Mesodermal cell (in vitro differentiated cells): ENCODE measurements at regions not wholly inside any gene's neighbourhood (a gene's known extent, or its start where the extent isn't known, plus 50 kb on each side); places are given as distances from the start of the nearest gene placed in this dataset.

Source experiments
- H3K27ac ChIP-seq: 2 replicates; pipeline ENCODE4 v1.7.0; 2013; ENCODE audit warnings: mild to moderate bottlenecking, low read depth, low read length, moderate library complexity; ENCODE audit not compliant: severe bottlenecking
- H3K36me3 ChIP-seq: 2 replicates; pipeline ENCODE4 v1.7.1; 2013; ENCODE audit warnings: mild to moderate bottlenecking, low read length, moderate library complexity; ENCODE audit not compliant: control insufficient read depth, insufficient read depth
- H3K4me1 ChIP-seq: one replicate; pipeline ENCODE4 v1.7.1; 2013; ENCODE audit warnings: mild to moderate bottlenecking, low read length; ENCODE audit not compliant: insufficient read depth, control insufficient read depth, poor library complexity, severe bottlenecking
- H3K4me3 ChIP-seq: 2 replicates; pipeline ENCODE4 v1.7.0; 2013; ENCODE audit warnings: low read length, control low read depth, mild to moderate bottlenecking; ENCODE audit not compliant: insufficient read depth, poor library complexity, severe bottlenecking; ENCODE audit errors: extremely low read depth
- H3K9me3 ChIP-seq: 2 replicates; pipeline ENCODE4 v1.7.1; 2013; ENCODE audit warnings: mild to moderate bottlenecking, low read length, moderate library complexity; ENCODE audit not compliant: control insufficient read depth
- WGBS, 2 experiments: methylation state at CpG; one replicate each; pipeline ENCODE4 v1.1.5; 2013; ENCODE audit warnings: missing lambda C conversion rate in 2 of 2; ENCODE audit not compliant: insufficient coverage in 2 of 2; 5-methylcytosine and 5-hydroxymethylcytosine counted together

DNA sequence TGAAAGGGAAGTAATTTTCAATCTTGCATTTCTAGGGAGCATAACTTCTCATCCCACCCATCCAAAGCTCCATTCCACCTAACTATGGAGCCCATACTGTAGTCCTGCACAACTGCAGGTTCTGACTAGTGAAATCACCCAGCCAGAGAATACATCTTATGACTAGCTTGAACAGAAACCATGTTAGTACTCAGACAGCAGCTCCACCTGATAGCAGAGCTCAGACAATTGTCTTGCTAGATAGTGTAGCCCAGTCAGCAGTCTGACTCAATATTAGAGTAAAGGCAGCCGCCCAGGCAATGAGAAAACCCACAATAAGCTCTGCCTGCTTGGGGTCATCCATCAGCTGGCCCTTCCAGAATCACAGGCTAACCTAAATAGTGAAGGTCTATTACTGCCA, 544.7 kb upstream of the GBE1 start:
- WGBS, 2 experiments = 57 to 88% methylated on average over 1 of the region's 1 CpG
- H3K4me3 ChIP-seq = no peak overlapping the region
- H3K27ac ChIP-seq = no peak overlapping the region

DNA sequence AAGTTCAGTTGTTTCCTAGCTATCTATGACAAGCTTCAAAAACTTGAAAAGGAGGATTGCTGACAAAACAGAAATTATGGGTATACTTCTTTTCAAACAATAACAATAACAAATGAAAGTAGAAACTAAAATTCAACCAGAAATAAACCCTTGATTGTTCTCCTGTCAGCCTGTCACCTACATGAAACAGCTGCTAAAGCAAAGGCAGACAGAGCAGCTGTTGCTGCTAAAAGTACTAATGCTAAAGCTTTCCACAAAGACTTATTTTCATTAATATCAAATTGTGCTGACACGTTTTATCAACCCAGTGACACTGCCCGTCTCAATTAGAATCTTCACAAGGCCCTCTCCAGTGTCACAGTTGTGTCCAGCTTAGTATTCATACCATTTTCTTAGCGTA, 533.2 kb upstream of the GBE1 start:
- no peaks in the 10 kb centered on the region for H3K4me1 ChIP-seq
- no peaks in the 10 kb centered on the region for H3K9me3 ChIP-seq
- H3K4me3 ChIP-seq = no peak overlapping the region
- no peaks in the 10 kb centered on the region for H3K36me3 ChIP-seq
- H3K27ac ChIP-seq = no peak overlapping the region
- WGBS, 2 experiments = 52 to 69% methylated on average over 2 of the region's 3 CpGs

More for the DNA sequence above, 544.7 kb upstream of the GBE1 start:
- Histone ChIP-seq H3K36me3 (no peaks in the 10 kb centered on the region), H3K4me1 (no peaks in the 10 kb centered on the region), H3K9me3 (no peaks in the 10 kb centered on the region)

DNA sequence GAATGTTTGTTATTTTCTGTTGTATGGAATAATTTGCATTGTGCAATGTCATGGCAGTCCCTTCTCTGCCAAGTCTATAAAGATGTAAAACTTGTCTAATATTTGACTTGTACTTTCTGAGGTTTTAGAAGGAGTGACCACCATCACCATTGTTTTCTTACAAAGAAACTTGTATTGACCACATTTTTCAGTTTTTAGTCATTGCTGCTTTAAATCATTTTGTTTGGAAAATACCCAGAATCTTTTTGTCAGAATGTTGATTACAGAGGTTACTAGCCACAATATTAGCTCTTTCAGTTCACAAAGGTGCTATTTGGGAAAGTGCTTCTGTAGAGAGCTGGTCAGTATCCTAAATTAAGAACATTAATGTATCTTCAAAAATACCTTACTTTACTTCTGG, 532.4 kb upstream of the GBE1 start:
- Histone ChIP-seq H3K27ac (no peak overlapping the region), H3K36me3 (no peaks in the 10 kb centered on the region), H3K4me3 (no peak overlapping the region), H3K9me3 (no peaks in the 10 kb centered on the region), H3K4me1 (no peaks in the 10 kb centered on the region)

DNA sequence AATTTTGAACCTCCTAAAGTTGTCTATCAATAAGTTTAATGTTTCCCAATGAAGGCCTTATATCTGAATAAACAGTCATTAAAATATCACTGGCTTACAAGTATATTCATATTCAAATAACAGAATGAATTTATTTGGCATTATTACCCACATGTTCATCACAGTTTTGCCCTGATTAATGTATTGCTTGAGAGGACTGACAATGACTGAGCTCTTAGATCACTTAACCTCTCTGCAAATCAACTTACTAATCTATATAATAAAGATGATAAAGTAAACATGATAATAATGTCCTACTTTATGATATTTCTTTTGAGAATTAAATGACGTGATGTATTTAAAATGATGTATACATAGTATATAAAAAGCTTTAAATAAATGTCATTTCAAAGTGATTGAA, 532.0 kb upstream of the GBE1 start:
- Histone ChIP-seq H3K4me1 (no peaks in the 10 kb centered on the region), H3K4me3 (no peak overlapping the region), H3K36me3 (no peaks in the 10 kb centered on the region), H3K27ac (no peak overlapping the region), H3K9me3 (no peaks in the 10 kb centered on the region)
- WGBS, 2 experiments = no CpG with 5 or more reads among the region's 1 CpG

DNA sequence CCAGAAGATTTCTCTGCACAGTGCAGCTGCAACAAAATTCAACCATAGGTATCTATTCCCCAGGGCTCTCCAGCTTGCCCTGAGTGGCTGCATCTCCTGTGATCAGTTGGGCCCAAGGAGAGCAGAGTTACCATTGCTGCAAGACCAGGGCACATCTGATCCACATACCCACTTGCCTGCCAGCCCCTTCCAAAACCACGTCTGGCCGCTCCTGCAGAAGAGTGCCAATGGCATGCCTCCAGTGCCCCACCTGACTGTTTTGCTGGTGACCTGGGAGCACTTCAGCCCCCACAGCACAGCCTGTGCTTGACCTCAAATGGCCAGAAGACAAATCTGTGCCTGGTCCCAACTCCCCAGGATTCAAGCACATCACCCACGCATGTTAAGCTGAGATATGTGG, 526.1 kb upstream of the GBE1 start:
- H3K4me1 ChIP-seq = no peaks in the 10 kb centered on the region
- WGBS, 2 experiments = 88 to 94% methylated on average over 2 to 3 of the region's 3 CpGs
- H3K36me3 ChIP-seq = no peaks in the 10 kb centered on the region
- no peak overlapping the region for H3K4me3 ChIP-seq
- no peaks in the 10 kb centered on the region for H3K9me3 ChIP-seq
- no peak overlapping the region for H3K27ac ChIP-seq

DNA sequence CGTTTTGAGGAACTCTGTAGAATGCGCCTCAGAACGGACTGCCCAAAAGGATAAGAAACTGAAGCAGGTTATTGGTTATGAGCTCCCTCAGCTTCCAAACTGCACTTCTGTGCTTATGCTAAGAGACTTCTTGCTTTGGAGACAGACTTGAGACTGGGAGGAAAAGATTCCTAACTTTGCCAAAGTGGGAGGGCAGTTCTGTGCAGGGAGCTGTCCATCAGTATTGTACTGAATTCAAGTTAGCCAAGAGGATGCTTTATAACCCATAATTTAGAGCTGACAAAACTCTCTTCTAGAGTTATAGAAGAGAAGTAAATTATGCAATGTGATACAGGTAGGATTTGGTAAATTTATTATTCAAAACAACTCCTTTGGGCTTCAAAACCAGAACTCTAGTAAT, 519.8 kb upstream of the GBE1 start:
- no peak overlapping the region for H3K27ac ChIP-seq
- H3K4me1 ChIP-seq = no peaks in the 10 kb centered on the region
- no peaks in the 10 kb centered on the region for H3K9me3 ChIP-seq
- 88% methylated on average over 3 of the region's 3 CpGs; no CpG with 5 or more reads in 1 of the 2 experiments for WGBS, 2 experiments
- no peak overlapping the region for H3K4me3 ChIP-seq
- H3K36me3 ChIP-seq = no peaks in the 10 kb centered on the region

DNA sequence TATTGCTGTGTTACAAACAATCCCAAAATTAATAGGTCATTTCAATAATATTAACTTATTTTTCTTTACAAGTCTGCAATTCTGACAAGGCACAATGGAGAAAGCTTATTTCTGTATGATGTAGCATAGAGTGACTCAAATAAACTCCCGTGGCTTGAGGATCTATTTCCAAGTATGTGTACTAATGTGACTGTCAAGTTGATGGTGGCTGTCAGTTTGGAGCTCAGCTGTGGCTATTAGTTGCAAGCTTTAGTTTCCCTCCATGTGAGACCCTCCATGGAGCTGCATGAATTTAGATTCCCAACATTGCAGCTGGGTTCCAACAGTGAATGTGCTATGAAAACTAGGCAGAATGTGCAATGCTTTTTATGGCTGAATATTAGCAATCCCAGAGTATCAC, 515.5 kb upstream of the GBE1 start:
- no peaks in the 10 kb centered on the region for H3K9me3 ChIP-seq
- H3K36me3 ChIP-seq = no peaks in the 10 kb centered on the region
- H3K4me1 ChIP-seq = no peaks in the 10 kb centered on the region
- 86 to 100% methylated on average over 1 of the region's 1 CpG for WGBS, 2 experiments
- H3K4me3 ChIP-seq = no peak overlapping the region
- H3K27ac ChIP-seq = no peak overlapping the region

DNA sequence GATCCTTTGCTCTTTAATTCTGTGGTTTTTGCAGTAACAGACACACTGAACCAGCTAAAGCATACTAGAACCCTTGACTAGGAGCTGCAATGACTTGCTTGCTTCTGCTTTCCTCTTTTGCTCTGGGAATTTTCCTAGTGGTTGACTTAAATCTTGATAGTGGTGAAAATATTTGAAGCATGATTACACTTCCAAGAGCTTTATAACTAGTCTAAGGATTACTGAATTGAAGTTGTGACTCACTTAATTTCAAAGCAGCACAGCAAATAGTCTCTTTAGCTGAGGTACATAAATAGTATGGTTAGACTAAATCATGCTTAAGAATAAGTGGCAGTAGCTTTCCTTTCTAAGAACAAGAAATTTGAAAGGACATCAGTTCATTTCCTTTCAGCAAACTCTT, 513.5 kb upstream of the GBE1 start:
- H3K4me1 ChIP-seq = no peaks in the 10 kb centered on the region
- H3K4me3 ChIP-seq = no peak overlapping the region
- H3K36me3 ChIP-seq = no peaks in the 10 kb centered on the region
- H3K9me3 ChIP-seq = no peaks in the 10 kb centered on the region
- no peak overlapping the region for H3K27ac ChIP-seq

DNA sequence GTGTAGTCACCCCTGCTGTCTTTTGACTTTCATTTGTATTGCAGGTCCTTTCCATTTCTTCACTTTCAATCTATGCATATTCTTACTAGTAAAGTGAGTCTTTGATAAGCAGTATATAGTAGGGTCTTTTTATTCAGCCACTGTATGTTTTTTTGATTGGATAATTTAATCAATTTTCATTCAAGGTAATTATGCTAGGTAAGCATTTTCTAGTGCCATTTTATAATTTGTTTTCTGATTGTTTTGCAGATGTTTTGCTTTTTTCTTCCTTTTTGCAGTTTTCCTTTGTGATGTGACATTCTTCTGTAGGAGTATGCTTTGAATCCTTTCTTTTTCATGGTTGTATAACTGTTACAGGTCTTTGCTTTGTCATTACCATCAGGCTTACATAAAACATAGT, 504.3 kb upstream of the GBE1 start:
- Histone ChIP-seq H3K9me3 (no peaks in the 10 kb centered on the region), H3K36me3 (no peaks in the 10 kb centered on the region), H3K27ac (no peak overlapping the region), H3K4me1 (no peaks in the 10 kb centered on the region), H3K4me3 (no peak overlapping the region)

DNA sequence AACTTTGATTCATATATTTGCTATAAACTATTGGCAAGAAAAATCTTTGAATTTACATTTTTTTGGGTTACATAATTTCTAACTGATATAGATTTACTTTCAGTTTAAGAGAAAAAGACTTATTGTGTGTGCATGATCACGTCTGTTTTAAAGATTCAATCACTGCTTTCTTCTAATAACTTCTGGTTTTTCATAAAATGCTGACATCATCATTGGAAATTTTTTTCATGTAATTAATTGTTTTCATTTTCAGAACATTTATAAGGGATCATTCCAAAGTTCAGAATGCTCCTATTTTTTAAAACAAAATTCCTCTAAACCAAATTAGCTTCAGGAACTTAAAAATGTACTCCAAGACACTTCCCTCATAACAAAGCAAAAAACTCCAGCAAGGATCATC, 500.7 kb upstream of the GBE1 start:
- Histone ChIP-seq H3K4me1 (no peaks in the 10 kb centered on the region), H3K4me3 (no peak overlapping the region), H3K36me3 (no peaks in the 10 kb centered on the region), H3K9me3 (no peaks in the 10 kb centered on the region), H3K27ac (no peak overlapping the region)
- WGBS, 2 experiments = no CpG with 5 or more reads among the region's 1 CpG

DNA sequence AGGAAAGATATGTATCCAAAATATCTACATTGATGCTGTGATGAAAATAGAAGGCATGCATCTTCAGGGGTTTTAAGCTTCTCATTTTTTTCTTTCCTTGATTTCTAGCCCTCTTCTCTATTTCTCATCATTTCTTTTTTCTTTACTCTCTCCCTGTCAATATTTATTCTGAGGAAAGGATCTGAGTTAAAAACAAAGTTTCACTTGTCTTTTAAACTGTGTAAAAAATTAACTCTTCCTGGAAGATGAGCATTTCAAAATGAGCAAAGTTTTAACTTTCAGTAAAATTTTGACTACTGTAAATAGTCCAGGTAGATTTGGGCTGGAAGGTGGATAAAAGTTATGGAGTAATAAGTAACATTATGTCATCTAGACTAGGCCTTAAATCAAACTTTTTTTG, 500.2 kb upstream of the GBE1 start:
- H3K4me1 ChIP-seq = no peaks in the 10 kb centered on the region
- H3K27ac ChIP-seq = no peak overlapping the region
- H3K36me3 ChIP-seq = no peaks in the 10 kb centered on the region
- no peak overlapping the region for H3K4me3 ChIP-seq
- H3K9me3 ChIP-seq = no peaks in the 10 kb centered on the region

DNA sequence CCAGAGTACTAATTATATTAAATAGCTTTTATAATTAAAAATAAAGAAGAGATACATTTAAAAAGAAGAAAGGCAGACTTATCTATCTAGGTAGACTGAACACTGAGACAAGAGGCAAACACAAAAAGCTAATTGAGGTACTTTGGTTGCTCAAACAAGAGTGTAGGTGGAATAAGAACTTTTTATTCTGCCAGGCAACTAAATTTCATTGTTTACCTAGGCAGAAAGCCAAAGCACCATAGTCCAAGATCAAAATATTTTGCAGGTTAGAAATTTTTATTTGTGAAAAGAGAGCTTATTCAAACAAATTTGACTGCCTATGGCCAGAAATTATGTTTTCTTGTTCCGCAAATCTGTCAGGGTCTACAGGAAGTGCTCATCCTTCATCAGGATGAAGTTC, 499.6 kb upstream of the GBE1 start:
- Histone ChIP-seq H3K4me3 (no peak overlapping the region), H3K27ac (no peak overlapping the region), H3K9me3 (no peaks in the 10 kb centered on the region), H3K4me1 (no peaks in the 10 kb centered on the region), H3K36me3 (no peaks in the 10 kb centered on the region)
- WGBS, 2 experiments = 100% methylated on average over 1 of the region's 1 CpG
